ENCODE measurements at regions not wholly inside any gene's neighbourhood (a gene's known extent, or its start where the extent isn't known, plus 50 kb on each side); places are given as distances from the start of the nearest gene placed in this dataset.

- TF ChIP-seq CTCF (IDR thresholded peaks at IDR 0.05) (no peak), POLR2A (IDR thresholded peaks at IDR 0.05) (no peak)
Observed at GRCh38 chr6:139497345-139497961, 123.0 kb upstream of the CITED2 start.
